Smooth muscle cell (in vitro differentiated cells): ENCODE measurements at regions not wholly inside any gene's neighbourhood (a gene's known extent, or its start where the extent isn't known, plus 50 kb on each side); places are given as distances from the start of the nearest gene placed in this dataset.

Experiments used
- DNase-seq: peaks from one replicate; lab custom pipeline; 2025; ENCODE audit not compliant: unreplicated experiment; lab: John Stamatoyannopoulos, UW
- H2AFZ ChIP-seq: fragments of 200-600 bp; sonication (generic); 2 replicates; pipeline ENCODE4 v1.6.0; 2016; ENCODE audit warnings: antibody characterized with exemption, low read depth, mild to moderate bottlenecking
- H3F3A ChIP-seq: fragments of 200-600 bp; sonication (generic); 2 replicates; pipeline ENCODE4 v1.6.0; 2017; ENCODE audit warnings: antibody characterized with exemption, low read depth
- H3K27ac ChIP-seq: fragments of 200-600 bp; sonication (generic); 2 replicates; pipeline ENCODE4 v1.5.1; 2016; ENCODE audit warnings: low read depth, mild to moderate bottlenecking
- H3K27me3 ChIP-seq: fragments of 200-600 bp; sonication (generic); 2 replicates; pipeline ENCODE4 v1.6.1; 2016; ENCODE audit warnings: low read depth, mild to moderate bottlenecking
- H3K36me3 ChIP-seq: fragments of 200-600 bp; sonication (generic); 2 replicates; pipeline ENCODE4 v1.5.1; 2016; ENCODE audit warnings: low read depth
- H3K4me1 ChIP-seq: fragments of 200-600 bp; sonication (generic); 2 replicates; pipeline ENCODE4 v1.5.1; 2016; ENCODE audit warnings: low read depth
- H3K4me2 ChIP-seq: fragments of 200-600 bp; sonication (generic); 2 replicates; pipeline ENCODE4 v1.6.0; 2016; ENCODE audit warnings: mild to moderate bottlenecking
- H3K4me3 ChIP-seq: fragments of 200-600 bp; sonication (generic); 2 replicates; pipeline ENCODE4 v1.5.1; 2016; ENCODE audit warnings: mild to moderate bottlenecking
- H3K79me2 ChIP-seq: fragments of 200-600 bp; sonication (generic); 2 replicates; pipeline ENCODE4 v1.6.0; 2016; ENCODE audit warnings: low read depth, mild to moderate bottlenecking
- H3K9ac ChIP-seq: fragments of 200-600 bp; sonication (generic); 2 replicates; pipeline ENCODE4 v1.6.0; 2016; ENCODE audit warnings: low read depth
- H3K9me3 ChIP-seq: fragments of 200-600 bp; sonication (generic); replicated peaks from 2 replicates; pipeline ENCODE4 v1.5.1; 2016; ENCODE audit warnings: low read depth
- H4K20me1 ChIP-seq: fragments of 200-600 bp; sonication (generic); 2 replicates; pipeline ENCODE4 v1.6.0; 2016; ENCODE audit warnings: low read depth
- CTCF ChIP-seq: fragments of 200-600 bp; sonication (generic); IDR thresholded peaks from 2 replicates; pipeline ENCODE4 v1.5.1; 2017; ENCODE audit warnings: borderline replicate concordance, mild to moderate bottlenecking, antibody characterized with exemption; ENCODE audit not compliant: insufficient read depth, poor library complexity, severe bottlenecking
- WGBS: methylation state at CpG from one replicate; pipeline ENCODE4 v1.1.7; 2016; ENCODE audit warnings: low lambda C conversion rate; 5-methylcytosine and 5-hydroxymethylcytosine counted together

- no peak for TF ChIP-seq CTCF
- H3K4me1 ChIP-seq, result no peaks in the 10 kb centered on the region
- no peaks in the 10 kb centered on the region for H3K27me3 ChIP-seq
- no peaks in the 10 kb centered on the region for H3K36me3 ChIP-seq
- no peak overlapping the region for H3K9ac ChIP-seq
- DNase-seq, result no peak
- H3F3A ChIP-seq, result no peaks in the 10 kb centered on the region
- H3K4me3 ChIP-seq, result no peak overlapping the region
- no peak overlapping the region for H3K4me2 ChIP-seq
- H2AFZ ChIP-seq, result no peak overlapping the region
- H3K27ac ChIP-seq, result no peak overlapping the region
- H3K9me3 ChIP-seq, result peaks cover 5% of the 10 kb centered on the region
- no peaks in the 10 kb centered on the region for H3K79me2 ChIP-seq
- WGBS, result 45% methylated on average over 3 of the region's 3 CpGs
- no peaks in the 10 kb centered on the region for H4K20me1 ChIP-seq
Measured at GRCh38 chr4:124104101-124104500, 608.4 kb downstream of the ANKRD50 start.

DNA sequence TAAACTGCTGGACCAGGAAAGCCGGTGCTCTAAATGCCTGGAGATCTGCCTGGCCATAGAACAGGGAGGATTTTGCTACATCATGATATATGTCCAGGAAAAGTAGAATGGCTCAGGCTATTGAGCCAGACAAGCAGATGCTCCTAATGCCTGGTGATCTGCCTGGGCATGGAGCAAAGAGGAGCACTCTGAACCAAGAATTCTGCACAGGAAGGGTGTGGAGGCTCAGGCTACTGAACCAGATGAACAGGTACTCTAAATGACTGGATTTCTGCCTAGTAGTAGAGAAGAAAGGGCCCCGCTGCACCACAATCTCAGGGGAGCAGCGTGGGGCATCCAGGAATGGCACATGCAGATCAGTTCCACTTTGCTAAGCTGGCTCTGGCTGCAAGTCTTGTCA is 607.9 kb downstream of the ANKRD50 start:
- no peaks in the 10 kb centered on the region for H3F3A ChIP-seq
- H3K36me3 ChIP-seq, result no peaks in the 10 kb centered on the region
- H4K20me1 ChIP-seq, result no peaks in the 10 kb centered on the region
- 94% methylated on average over 3 of the region's 3 CpGs for WGBS
- H3K4me1 ChIP-seq, result no peaks in the 10 kb centered on the region
- H2AFZ ChIP-seq, result no peak overlapping the region
- no peak overlapping the region for H3K4me2 ChIP-seq
- H3K9ac ChIP-seq, result no peak overlapping the region
- H3K9me3 ChIP-seq, result peaks cover 5% of the 10 kb centered on the region
- H3K4me3 ChIP-seq, result no peak overlapping the region
- no peak overlapping the region for H3K27ac ChIP-seq
- no peaks in the 10 kb centered on the region for H3K27me3 ChIP-seq
- TF ChIP-seq CTCF, result no peak
- no peaks in the 10 kb centered on the region for H3K79me2 ChIP-seq
- no peak for DNase-seq

DNA sequence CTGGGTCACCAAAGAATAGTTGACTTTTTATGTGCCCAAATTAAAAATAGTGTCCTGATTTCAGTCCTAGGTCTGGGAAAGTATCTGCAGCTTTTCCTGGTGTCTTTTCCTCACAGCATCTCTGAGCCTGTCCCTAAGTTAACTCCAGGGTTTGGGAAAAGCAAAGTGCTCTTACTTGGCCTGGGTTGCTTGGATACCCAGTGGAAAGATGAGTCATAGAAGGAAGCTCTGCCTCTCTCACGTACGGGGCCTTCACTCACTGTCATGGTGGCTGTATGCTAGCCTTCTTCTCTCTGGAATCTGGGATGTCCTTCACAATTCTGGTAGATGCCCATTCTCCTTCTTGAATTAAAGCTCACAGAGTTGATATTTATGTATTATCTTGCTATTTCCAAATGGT is 607.3 kb downstream of the ANKRD50 start:
- Histone ChIP-seq H3K9me3 (peaks cover 5% of the 10 kb centered on the region), H3K27me3 (no peaks in the 10 kb centered on the region), H3K4me1 (no peaks in the 10 kb centered on the region), H4K20me1 (no peaks in the 10 kb centered on the region), H3K4me2 (no peak overlapping the region), H2AFZ (no peak overlapping the region), H3K79me2 (no peaks in the 10 kb centered on the region), H3K36me3 (no peaks in the 10 kb centered on the region), H3K4me3 (no peak overlapping the region), H3K9ac (no peak overlapping the region), H3F3A (no peaks in the 10 kb centered on the region), H3K27ac (no peak overlapping the region)
- 37% methylated on average over 2 of the region's 2 CpGs for WGBS
- DNase-seq, result no peak
- TF ChIP-seq CTCF, result no peak

- 91% methylated on average over 2 of the region's 2 CpGs for WGBS
- H3F3A ChIP-seq, result no peaks in the 10 kb centered on the region
- no peaks in the 10 kb centered on the region for H3K79me2 ChIP-seq
- no peaks in the 10 kb centered on the region for H4K20me1 ChIP-seq
- H3K9me3 ChIP-seq, result no peaks in the 10 kb centered on the region
- H3K27me3 ChIP-seq, result no peaks in the 10 kb centered on the region
- H3K4me2 ChIP-seq, result no peak overlapping the region
- DNase-seq, result no peak
- TF ChIP-seq CTCF, result no peak
- H3K4me3 ChIP-seq, result no peak overlapping the region
- H3K9ac ChIP-seq, result no peak overlapping the region
- no peak overlapping the region for H3K27ac ChIP-seq
- H3K4me1 ChIP-seq, result no peaks in the 10 kb centered on the region
- H3K36me3 ChIP-seq, result no peaks in the 10 kb centered on the region
- H2AFZ ChIP-seq, result peak overlapping the region; percentile 66
Measured at GRCh38 chr4:124111411-124111810, 601.1 kb downstream of the ANKRD50 start.
